Inflammatory macrophage treated with lipopolysaccharide for 4 hours (primary cell): ENCODE measurements at regions not wholly inside any gene's neighbourhood (a gene's known extent, or its start where the extent isn't known, plus 50 kb on each side); places are given as distances from the start of the nearest gene placed in this dataset.
"Not testable (repeated sequence)": the region's sequence is repeated elsewhere in the genome, so short reads cannot be mapped to it uniquely, and the experiment has no call there.

Experiments
- DNase-seq: peaks from one replicate; pipeline ENCODE4 v3.0.0-alpha.2; 2020

DNA sequence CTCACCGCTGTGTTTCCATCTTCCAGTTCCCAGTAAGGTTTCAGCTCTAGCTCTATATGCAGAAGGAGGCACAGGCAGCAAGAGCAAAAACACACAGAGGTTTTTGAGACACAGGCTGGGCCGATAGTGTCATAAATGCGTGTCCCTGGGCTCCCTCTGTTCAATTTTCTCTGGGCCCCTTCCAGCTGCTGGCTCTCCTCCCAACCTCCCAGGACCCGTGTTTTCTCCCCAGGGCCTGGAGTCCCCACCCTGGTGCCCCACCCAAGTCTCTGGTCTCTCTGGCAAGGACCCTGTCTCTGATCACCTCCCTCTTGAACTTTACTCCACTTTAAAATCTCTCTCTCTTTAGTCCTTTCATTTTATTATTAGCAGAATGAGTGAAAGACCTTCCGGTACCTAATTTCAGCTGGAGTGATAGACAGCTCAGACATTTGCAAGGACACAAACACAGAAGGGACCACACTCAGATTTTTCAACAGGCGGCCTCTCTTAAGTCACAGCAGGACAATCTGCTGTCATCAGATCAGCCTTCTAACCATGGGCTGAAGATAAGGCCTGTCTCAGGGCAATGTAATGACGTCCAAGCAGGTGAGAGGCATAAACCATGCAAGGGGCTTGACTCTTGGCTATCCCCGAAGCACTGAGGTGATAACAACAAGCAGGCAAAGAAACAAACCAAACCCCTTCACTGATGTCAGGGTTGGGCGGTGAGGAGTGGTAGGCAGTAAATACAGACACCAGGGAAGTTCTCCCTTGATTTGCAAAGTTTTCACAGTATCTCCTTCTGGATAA lies 190.0 kb upstream of the IRS2 start:
- no peak for DNase-seq

DNA sequence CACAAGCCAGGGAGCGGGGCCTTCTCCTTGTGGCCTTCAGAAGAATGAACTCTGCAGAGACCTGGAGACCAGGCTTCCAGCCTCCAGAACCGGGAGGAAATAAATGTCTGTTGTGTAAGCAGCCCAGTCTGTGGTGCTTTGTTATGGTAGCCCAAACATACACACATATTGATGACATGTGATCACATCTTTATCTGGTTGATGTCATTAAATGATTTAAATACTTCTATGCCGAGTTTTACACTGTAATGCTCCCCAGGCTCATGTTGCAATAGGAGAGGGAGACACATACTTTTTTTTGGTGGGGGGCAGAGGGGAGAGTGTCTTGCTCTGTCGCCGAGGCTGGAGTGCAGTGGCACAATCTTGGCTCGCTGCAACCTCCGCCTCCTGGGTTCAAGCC lies 188.0 kb upstream of the IRS2 start:
- no peak for DNase-seq

DNA sequence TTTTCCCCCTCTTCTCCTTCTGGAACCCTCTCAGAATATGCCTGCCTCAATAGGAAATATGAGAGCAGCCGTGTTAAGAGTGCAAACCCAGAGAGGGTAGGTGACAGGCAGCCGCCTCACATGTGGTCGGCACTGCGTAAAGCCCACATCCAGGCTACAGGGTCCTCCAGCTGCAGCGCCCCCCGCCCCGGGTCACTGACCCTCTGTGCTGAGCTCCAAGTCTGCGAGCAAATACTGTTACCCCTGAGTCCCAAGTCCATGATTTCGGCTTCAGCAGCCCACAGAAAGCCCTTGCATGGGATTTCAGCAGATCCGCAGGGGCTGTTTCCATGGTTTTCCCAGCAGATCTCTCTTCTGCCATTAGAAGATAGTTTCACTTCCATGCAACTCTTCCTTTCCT lies 186.9 kb upstream of the IRS2 start:
- DNase-seq, result no peak

DNA sequence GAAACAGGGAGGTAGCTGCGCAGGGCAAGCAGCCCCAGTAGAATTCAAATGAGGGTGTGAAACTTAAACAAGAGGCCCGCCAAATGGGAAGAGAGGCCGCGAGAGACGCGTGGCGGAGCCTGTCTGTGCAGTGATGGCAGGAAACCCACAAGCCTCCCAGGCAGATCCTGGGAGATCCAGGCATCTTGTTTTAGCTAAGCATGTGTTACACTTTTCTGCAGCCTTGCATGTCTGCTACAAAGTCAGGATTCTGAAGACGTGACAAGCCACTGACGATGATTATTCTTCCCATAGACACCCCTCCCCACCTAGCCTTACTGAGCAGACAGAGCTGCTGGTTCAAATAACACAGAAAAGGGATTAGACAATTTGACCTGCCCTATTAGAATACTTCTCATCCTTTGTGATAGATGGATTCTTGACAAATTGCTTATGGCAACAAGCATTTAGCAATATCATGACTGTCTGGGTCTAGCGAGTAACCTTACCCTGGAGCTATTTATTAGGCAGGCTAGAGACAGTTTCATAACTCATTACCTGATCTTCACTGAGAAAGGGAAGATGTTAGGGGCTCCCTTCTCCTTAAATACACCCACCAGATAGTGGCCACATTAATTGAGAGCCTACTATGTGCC lies 185.2 kb upstream of the IRS2 start:
- no peak for DNase-seq

DNA sequence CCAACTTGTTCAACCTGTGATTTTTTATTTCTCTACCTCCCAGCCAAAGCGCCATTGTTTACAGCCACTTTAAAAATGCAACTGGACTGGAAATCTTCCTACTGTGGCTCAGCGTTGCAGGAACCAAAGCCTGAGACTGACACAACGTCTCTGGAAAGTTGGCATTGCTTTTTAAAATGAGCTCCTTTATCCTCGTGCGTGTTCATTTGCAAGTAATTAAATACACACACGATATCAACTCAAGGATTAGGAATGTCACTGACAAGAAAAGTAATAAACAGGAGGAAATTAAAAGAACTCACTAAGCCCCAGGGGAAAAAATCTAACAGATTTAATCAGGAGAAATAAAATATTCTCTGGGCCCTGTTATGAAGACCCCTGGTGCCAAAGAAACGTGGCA lies 184.6 kb upstream of the IRS2 start:
- DNase-seq, result no peak

DNA sequence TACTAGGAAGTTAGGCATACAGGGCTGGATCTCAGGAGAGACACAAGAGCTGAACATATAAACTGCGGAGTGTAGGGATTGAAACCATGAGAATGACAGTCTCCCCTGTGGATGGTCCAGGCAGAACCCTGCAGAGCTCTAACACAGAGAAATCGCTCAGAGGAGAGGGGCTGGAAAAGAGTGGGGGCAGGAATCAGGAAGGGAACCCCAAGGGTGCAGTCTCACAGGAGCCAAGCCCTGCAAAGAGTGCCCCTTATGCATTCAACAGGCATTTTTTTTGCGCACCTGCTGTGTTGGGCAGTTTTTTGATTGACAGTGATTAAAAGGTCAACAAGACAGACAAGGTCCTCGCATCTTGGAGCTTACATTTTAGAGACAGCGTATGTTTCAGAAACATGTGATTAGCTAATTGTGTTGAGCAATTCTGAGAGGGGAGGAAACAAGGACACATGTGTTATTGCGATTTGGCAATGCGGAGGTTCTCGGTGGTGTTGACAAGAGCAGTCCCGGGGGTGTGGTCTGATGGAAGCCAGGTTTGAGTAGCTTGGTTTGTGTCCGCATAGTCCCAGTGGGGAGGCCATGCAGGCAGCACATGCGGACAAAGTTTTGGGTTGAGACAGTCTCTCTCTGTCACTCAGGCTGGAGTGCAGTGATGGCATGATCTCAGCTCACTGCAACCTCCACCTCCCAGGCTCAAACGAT lies 182.6 kb upstream of the IRS2 start:
- DNase-seq, result peak; percentile 3

DNA sequence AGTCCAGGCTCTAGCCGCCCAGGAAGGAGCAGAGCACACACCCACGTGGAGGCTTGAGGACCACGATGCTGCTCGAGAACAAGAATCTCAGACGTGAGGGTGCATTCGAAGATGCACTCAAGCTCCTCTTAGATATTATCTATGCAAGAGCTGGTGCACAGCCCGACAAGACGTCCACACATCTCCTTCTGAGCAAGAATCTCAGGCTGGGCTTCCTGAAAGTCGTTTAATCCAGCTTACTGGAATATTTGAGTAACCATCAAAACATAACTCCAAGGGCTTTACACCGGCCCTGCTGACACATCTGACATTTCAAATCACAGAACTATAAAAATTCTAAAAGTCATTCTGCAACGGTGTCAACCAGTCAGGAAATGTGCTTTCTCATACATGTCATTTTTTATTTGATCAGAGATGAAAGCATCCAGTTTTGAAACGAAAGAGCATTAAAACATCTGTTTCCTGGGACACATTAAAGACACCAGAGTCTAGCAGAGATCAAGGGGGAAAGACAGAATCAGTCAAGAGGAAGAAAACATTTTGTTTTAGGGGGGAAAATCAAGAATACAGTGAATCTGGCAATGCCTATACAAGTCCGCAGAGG lies 177.7 kb upstream of the IRS2 start:
- no peak for DNase-seq

DNA sequence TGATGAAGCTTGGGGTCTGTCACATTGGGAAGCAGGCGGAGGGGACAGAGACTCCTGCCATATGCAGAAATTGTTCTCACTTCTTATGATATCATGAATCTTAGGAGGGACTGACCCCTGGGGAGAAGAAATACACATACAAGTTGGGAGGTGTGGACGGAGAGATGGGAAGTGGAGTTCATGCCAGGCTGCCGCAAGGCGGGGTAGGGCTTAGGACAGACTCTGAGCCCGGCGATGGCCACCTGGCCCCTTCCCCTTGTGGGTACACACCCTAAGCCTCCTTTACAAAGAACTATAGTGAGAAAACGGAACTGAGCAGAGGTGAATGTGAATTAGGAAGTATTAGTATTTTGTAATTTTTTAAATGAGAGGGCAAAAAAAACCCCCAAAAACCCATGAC lies 177.0 kb upstream of the IRS2 start:
- DNase-seq, result no peak

DNA sequence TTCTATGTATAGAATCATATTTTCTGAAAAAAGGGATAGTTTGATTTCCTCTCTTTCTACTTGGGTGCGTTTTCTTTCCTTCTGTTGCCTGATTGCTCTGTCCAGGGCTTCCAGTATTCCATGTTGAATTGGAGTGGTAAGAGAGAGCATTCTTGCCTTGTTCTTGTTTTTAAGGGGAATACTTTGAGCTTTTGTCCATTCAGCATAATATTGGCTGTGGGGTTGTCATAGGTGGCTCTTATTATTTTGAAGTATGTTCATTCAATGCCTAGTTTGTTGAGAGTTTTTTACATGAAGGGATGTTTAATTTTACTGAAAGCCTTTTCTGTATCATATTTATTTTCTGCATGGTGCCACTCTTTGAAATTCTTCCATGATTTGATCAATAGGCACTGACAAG lies 173.5 kb upstream of the IRS2 start:
- no peak for DNase-seq

DNA sequence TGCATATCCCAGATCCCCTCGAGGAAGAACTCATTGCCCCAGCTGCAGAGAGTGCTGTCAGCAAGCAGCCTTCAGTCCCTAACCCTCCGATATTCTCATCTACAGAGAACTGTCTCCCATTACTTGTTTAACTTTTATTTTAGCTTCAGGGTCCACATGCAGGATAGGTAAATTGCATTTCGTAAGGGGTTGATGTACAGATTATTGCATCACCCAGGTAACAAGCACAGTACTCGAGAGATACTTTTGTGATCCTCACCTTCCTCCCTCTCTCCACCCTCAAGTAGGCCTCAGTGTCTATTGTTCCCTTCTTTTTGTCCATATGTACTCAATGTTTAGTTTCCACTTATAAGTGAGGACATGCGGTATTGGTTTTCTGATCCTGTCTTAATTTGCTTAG lies 171.5 kb upstream of the IRS2 start:
- no peak for DNase-seq

DNA sequence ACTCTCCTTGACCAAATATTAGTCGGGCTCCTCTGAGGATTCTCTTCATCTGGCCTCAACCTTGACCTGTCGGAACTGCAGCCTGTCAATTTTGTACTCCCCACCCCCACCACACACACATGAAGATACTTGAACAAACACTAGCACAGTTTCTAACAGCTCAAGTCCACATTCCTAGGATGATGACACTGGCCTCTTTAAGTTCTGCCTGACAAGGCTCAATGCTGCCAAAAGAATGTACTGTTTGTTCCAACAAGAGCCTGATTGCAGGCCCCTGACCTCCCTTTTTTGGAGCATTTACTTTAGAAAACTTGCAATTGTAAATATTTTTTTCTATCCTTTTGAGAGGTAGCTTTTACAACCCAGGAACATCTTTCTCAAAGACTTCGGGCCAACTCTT lies 169.2 kb upstream of the IRS2 start:
- no peak for DNase-seq

DNA sequence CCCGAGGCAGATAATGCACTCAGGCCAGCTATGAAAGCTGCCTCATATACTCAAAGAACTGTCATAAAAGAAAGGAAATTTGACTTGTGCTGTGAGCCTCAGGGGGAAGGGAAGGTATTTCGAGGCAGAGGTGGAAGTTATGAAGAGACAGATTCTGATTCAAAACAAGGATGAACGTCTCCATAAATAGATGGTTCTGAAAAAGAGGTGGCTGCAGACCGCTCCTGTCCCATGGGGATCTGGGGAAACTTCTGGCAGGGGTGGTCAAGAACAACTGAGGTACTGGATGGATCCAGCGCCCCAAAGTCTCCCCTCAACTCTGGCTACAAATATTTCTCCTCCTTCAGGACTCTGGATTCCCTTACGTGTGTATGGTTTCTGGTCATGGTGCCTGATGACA lies 168.1 kb upstream of the IRS2 start:
- DNase-seq, result no peak

DNA sequence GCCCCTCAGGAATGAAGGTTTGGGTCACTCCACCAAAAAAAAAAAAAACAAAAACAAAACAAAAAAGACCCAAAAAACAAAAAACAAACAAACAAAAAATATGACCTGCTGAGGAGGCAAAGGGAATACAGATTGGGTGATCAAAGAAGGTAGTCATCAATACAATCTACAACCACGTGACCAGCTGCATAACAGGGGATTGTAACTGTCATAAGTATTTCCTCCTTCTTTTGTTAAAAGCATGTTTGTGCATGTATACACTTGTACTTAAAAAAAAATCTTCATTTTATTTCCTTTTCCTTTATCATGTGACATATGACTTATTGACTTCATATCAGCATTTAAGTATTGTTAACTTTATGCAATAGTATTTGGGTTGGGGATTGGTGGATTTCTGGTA lies 165.1 kb upstream of the IRS2 start:
- no peak for DNase-seq

DNA sequence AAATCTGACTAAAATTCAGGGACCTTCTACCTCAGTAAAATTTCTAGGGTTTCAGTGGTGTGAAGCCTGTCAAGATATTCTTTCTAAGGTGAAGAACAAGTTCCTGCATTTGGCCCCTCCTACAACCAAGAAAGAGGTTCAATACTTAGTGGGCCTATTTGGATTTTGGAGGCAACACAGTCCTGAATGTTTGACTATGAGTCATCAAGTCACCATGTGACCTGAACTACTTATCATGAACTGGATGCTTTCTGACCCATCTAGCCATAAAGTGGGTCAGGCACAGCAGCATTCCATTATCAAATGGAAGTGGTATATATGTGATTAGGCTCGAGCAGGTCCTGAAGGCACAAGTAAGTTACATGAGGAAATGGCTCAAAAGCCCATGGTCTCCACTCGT lies 163.0 kb upstream of the IRS2 start:
- no peak for DNase-seq

DNA sequence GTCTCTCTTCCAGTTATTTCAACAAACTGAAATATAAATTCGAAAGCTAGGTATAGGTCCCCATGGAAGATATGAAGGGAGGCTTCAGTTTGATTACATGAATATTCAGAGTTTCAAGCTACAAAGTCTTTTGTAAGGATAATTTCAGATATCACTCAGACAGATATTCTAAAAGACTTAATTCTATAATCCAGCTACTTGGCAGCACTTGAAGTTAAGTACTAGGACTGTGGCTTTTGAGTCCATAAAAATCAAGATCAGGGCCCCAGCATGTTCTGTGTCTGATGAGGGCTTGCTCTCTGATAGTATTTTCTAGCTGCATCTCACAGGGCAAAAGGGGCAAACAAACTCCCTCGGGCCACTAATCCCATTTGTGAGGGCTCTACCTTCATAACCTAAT lies 160.6 kb upstream of the IRS2 start:
- no peak for DNase-seq

DNA sequence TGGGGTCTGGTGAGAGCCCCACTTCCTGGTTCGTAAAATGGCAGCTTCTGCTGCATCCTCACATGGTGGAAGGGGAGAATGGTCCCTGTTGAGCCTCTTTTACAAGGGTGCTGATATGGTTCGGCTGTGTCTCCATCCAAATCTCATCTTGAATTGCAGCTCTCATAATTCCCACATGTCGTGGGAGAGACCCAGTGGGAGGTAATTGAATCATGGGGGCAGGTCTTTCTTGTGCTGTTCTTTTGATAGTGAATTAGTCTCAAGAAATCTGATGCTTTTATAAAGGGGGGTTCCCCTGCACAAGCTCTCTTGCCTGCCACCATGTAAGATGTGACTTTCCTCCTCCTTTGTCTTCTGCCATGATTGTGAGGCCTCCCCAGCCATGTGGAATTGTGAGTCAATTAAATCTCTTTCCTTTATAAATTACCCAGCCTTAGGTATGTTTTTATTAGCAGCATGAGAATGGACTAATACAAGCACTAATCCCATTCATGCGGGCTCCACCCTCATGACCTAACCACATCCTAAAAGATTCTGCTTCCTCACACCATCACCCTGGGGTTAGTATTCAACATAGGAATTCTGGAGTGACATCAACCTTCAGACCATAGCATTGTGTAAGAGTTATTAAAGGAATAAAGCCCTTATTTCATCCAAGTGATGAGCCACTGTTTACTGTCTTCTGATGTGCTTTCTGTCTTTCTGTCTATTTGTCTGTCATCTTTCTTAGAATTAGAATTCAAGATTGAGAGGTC lies 159.0 kb upstream of the IRS2 start:
- no peak for DNase-seq

DNA sequence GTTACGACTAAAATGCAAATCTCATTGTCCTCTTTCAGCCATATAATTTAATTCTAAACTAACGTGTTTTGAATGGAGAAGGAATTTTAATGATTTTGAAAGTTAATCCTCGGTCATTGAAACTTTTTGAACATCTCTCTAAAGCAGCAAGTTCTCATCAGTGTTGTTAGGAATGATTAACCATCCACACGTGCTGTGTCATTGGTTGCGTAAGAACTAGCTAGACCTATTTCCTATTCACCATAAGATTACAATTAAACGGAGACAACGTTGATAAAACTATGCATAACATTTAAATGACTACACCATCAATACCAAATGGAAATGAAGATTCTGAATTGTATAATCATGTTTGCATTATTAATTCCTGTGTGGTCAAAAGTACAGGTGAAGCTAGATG lies 155.6 kb upstream of the IRS2 start:
- DNase-seq, result no peak

DNA sequence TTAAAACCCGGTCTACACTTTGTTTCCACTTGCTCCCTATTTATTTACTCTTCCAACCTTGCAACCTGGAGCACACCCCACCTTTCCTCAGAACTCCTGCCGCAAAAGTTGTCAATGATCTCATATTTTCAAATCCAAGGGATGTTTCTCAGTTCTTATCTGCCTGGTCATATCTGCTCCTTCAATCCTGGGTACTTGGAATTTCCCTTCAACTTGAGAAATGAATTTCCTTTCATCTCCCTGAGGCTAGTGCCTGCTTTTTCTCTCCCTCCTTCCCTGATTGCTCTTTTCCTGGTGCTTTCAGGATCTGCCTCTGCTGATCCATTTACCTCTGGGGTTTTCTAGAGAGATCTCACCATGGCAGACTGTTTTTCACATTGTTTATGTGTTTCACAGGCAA lies 154.8 kb upstream of the IRS2 start:
- DNase-seq, result no peak

DNA sequence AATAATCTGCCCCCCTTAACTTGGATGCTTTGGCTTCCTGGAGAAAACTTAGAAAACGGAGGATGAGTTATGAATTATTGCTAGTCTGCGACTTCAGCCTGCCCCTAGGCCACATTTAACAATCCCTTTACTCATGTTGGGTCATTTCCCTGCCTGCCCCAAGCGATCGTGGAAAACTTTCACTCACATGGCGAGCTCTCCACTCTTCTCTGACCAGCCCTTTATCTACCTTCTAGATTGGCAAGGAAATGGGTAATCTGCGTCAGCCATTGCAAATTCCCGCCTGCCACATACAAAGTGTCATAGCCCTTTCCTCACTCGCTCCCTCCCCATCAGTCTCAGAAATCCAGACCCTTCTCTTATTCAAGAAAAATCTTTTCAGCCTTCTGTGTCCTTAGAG lies 154.3 kb upstream of the IRS2 start:
- DNase-seq, result no peak

DNA sequence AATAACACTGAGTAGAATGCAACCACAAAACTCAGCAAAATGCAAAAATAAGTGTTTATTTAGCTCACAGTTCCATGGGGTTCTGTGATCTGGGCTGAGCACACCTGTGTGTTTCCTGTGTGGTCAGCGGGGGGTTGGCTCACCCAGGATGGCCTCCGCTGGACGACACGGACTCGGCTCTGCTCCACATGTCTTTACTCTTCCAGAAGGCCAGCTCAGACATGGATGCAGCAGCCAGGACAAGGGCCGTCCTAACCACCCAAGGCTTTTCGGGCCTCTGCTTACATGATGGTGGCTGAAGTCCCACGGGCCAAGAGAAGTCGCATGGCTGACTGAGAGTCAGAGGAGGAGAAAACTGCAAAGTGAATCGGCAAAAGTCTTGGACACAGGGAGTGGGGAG lies 153.5 kb upstream of the IRS2 start:
- no peak for DNase-seq

DNA sequence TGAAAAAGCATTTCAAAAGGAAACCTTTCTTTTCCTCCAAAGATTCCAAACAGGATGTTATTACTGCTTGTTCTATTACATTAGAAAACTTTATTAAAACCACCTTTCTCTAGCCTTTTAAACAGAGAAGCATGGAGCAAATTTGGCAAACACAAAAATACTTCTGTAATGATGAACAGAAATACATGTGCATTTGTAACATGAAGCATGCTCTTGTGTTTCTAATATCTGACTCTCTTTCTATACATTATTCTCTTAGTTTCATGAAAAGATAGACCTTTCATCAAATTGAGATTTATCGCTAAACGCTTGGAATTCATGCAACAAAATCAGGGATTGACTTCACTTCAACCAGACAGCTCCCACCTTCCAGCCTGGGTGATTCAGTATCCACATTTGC lies 152.8 kb upstream of the IRS2 start:
- DNase-seq, result no peak

DNA sequence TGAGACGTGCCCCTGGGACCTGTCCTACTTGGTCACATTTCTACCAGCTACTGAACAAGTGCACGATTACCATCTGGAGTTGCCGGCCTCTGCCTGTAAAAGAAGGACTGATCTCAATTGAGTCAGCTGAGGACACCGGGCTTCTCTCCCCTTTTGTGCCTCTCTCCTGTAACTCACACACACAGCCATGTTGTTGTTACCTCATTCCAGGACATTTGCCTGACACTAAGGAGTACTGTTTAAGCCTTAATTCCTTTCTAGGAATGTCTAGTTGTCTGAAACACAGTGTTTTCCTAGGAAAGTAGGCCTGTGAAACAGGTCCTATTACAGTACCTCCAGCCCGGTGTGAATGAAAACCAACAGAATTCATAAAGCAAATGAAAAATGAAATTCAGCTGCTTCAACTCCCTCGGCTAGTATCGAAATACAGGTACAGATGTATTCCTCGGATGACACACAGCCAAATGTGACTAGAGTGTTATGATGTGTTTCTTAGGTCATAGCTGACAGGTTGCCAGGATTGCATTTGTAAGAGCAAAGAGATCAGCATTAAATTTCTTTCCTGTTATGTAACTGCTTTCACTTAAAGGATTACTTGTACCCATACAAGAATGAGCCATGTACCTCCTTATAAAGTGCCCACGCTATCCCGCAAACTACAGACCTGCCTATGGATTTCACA lies 152.0 kb upstream of the IRS2 start:
- DNase-seq, result no peak

DNA sequence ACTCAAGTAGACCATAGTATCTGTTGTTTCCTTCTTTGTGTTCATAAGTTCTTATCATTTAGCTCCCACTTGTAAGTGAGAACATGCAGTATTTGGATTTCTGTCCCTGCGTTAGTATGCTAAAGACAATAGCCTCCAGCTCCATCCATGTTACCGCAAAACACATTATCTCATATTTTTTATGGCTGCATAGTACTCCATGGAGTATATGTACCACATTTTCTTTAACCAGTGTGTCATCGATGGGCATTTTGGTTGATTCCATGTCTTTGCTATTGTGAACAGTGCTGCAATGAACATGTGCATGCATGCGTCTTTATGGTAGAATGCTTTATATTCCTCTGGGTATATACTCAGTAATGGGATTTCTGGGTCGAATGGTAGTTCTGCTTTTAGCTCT lies 148.1 kb upstream of the IRS2 start:
- not testable (repeated sequence) for DNase-seq
